Upper lobe of left lung (tissue), 6 donors: ENCODE measurements at regions not wholly inside any gene's neighbourhood (a gene's known extent, or its start where the extent isn't known, plus 50 kb on each side); places are given as distances from the start of the nearest gene placed in this dataset.

ENCODE experiments used
- ATAC-seq, 2 donors: fragments of 200-7000 bp; cut with Tn5 transposase; one replicate each; pipeline ENCODE4 v1.9.1; 2022; ENCODE audit warnings: mild to moderate bottlenecking in 2 of 2, moderate library complexity in 2 of 2; ENCODE audit not compliant: low FRiP score in 2 of 2
- DNase-seq, 2 donors: peaks; one replicate each; pipeline ENCODE4 v3.0.0-alpha.2; 2019 to 2020
- H3K27ac ChIP-seq, 4 donors: fragments of 200-600 bp; sonication (generic); one replicate each; pipeline ENCODE4 v1.5.1; 2016 to 2019
- H3K27me3 ChIP-seq, 4 donors: fragments of 200-600 bp; sonication (generic); one replicate each; pipeline ENCODE4 v1.5.1; 2017 to 2019
- H3K36me3 ChIP-seq, 4 donors: fragments of 200-600 bp; sonication (generic); one replicate each; pipeline ENCODE4 v1.5.1; 2016 to 2019
- H3K4me1 ChIP-seq, 4 donors: fragments of 200-600 bp; sonication (generic); one replicate each; pipeline ENCODE4 v1.5.1; 2018 to 2019
- H3K4me3 ChIP-seq, 4 donors: fragments of 200-600 bp; sonication (generic); one replicate each; pipeline ENCODE4 v1.5.1; 2017 to 2019; ENCODE audit warnings: mild to moderate bottlenecking in 2 of 4, moderate library complexity in 1 of 4
- H3K9me3 ChIP-seq, 4 donors: fragments of 200-600 bp; sonication (generic); one replicate each; pipeline ENCODE4 v1.5.1; 2018 to 2019
- EP300 ChIP-seq, 4 donors: sonication (generic); formaldehyde crosslinking; IDR thresholded peaks; one replicate each; pipeline ENCODE4 v1.5.1; 2017; ENCODE audit warnings: antibody characterized with exemption in 4 of 4, control low read depth in 2 of 4
- POLR2A ChIP-seq, 4 donors: fragments of 450-650 bp; IDR thresholded peaks; one replicate each; pipeline ENCODE4 v1.5.1; 2016 to 2017; ENCODE audit warnings: antibody characterized with exemption in 4 of 4, mild to moderate bottlenecking in 2 of 4
- POLR2AphosphoS5 ChIP-seq, 2 donors: sonication (generic); formaldehyde crosslinking; IDR thresholded peaks; one replicate each; pipeline ENCODE4 v1.5.1; 2017; ENCODE audit warnings: antibody characterized with exemption in 2 of 2
- WGBS, 2 donors: methylation state at CpG; one replicate each; pipeline ENCODE4 v1.1.5; 2017 to 2018; 5-methylcytosine and 5-hydroxymethylcytosine counted together
- TF ChIP-seq, protein P1 (sequence below), 6 experiments: fragments of 450-650 bp in 4 of 6; fragments of 200-600 bp in 2 of 6; sonication (generic) in 2 of 6; IDR thresholded peaks; one replicate each; pipeline ENCODE4 v1.5.1; 2016 to 2019; ENCODE audit warnings: antibody characterized with exemption in 6 of 6
- donor health status: DM: no; HTN: no; CAD: no; lungs with moderate emphysema.
- donor health status: DM: no; HTN: yes; CAD: no; lungs with severe emphysema.

DNA sequence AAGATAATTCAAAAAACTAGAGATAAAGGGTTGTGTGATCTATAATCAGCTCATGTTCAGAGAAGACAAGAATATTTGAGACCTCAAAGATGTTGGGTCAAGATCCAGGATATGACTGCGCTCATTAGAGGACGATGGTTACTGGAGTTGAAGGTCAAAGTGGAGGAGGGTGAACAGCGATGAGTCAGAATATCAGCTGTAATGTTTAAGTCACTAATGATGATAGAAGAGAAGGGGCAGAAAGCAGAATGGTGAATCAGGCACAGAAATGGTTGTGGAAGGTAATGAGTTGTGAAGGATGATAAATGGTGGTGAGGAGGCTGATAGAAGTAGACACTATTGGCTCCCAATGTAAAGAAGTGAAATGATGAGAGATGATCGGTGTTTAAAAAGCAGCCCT, 540.3 kb downstream of the INHBA start:
- H3K27ac ChIP-seq: no peak overlapping the region
- WGBS, 2 donors: 88 to 89% methylated on average over 4 of the region's 4 CpGs
- H3K4me3 ChIP-seq: no peak overlapping the region
- DNase-seq (no peak), ATAC-seq (no peak)
- no peak for TF ChIP-seq POLR2A (IDR thresholded peaks at IDR 0.05)
- no peak for TF ChIP-seq POLR2AphosphoS5 (IDR thresholded peaks at IDR 0.05)
- TF ChIP-seq, protein P1, sequence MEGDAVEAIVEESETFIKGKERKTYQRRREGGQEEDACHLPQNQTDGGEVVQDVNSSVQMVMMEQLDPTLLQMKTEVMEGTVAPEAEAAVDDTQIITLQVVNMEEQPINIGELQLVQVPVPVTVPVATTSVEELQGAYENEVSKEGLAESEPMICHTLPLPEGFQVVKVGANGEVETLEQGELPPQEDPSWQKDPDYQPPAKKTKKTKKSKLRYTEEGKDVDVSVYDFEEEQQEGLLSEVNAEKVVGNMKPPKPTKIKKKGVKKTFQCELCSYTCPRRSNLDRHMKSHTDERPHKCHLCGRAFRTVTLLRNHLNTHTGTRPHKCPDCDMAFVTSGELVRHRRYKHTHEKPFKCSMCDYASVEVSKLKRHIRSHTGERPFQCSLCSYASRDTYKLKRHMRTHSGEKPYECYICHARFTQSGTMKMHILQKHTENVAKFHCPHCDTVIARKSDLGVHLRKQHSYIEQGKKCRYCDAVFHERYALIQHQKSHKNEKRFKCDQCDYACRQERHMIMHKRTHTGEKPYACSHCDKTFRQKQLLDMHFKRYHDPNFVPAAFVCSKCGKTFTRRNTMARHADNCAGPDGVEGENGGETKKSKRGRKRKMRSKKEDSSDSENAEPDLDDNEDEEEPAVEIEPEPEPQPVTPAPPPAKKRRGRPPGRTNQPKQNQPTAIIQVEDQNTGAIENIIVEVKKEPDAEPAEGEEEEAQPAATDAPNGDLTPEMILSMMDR (IDR thresholded peaks at IDR 0.05): no peak
- TF ChIP-seq EP300 (IDR thresholded peaks at IDR 0.05): no peak
- peaks cover 0 to 3% (median 0%) of the 10 kb centered on the region in 4 donors for H3K9me3 ChIP-seq
- H3K27me3 ChIP-seq: no peaks in the 10 kb centered on the region
- no peaks in the 10 kb centered on the region for H3K36me3 ChIP-seq
- no peaks in the 10 kb centered on the region for H3K4me1 ChIP-seq

GRCh38 chr7:41161041-41161587, 541.8 kb downstream of the INHBA start:
- WGBS, 2 donors: 83 to 86% methylated on average over 4 of the region's 4 CpGs
- Histone ChIP-seq H3K36me3 (no peaks in the 10 kb centered on the region), H3K4me1 (no peaks in the 10 kb centered on the region), H3K4me3 (no peak overlapping the region), H3K27ac (no peak overlapping the region), H3K27me3 (no peaks in the 10 kb centered on the region), H3K9me3 (peaks cover 0 to 3% (median 0%) of the 10 kb centered on the region in 4 donors)
- ATAC-seq (no peak), DNase-seq (no peak)
- TF ChIP-seq, protein P1 (IDR thresholded peaks at IDR 0.05): no peak
- no peak for TF ChIP-seq POLR2AphosphoS5 (IDR thresholded peaks at IDR 0.05)
- no peak for TF ChIP-seq EP300 (IDR thresholded peaks at IDR 0.05)
- no peak for TF ChIP-seq POLR2A (IDR thresholded peaks at IDR 0.05)

DNA sequence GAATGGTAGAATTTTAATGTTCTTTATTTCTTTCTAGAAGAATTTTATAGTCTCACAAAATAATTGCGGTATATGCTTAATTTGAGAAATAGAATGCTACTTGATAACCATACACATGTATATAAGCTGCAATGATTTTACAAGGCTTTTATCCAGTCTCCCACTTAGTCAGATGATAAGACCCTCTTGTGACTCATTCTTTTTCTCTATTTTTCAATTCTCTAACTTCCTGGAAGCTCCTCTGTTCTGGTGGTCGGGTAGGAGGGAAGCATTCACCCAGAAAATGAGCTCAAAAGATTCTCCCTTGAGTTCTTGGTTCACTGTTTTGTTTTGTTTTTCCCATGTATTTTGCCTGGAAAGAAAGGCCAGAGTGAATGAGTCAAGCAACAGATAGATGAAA, 546.6 kb downstream of the INHBA start:
- Histone ChIP-seq H3K4me1 (no peaks in the 10 kb centered on the region), H3K36me3 (no peaks in the 10 kb centered on the region), H3K4me3 (no peak overlapping the region), H3K9me3 (peaks cover 0 to 3% (median 0%) of the 10 kb centered on the region in 4 donors), H3K27me3 (no peaks in the 10 kb centered on the region), H3K27ac (no peak overlapping the region)
- TF ChIP-seq, protein P1 (IDR thresholded peaks at IDR 0.05): no peak
- TF ChIP-seq POLR2AphosphoS5 (IDR thresholded peaks at IDR 0.05) (no peak), POLR2A (IDR thresholded peaks at IDR 0.05) (no peak), EP300 (IDR thresholded peaks at IDR 0.05) (no peak)
- DNase-seq (no peak), ATAC-seq (no peak)
- WGBS, 2 donors: 73 to 85% methylated on average over 2 of the region's 2 CpGs

DNA sequence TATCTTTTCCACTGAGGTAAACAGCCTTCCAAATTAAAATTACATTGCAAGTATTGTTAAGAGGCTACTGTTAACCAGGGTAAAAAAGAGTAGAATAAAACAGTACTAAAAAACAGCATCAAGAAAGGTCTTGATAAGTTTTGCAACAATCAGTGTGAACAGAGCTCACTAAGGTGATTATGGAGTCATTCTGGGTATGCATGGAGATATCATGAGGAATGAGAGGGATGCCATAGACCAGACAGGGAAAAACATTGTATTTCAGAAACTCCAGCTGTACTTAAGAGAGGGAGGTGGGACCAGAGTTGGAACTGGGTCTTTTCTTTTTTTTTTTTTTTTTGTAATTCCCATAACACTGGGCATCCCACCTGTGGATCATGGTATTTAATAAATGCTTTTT, 549.6 kb downstream of the INHBA start:
- H3K4me3 ChIP-seq: no peak overlapping the region
- no peak for ATAC-seq
- no peaks in the 10 kb centered on the region for H3K27me3 ChIP-seq
- no peak overlapping the region for H3K27ac ChIP-seq
- H3K4me1 ChIP-seq: no peaks in the 10 kb centered on the region
- TF ChIP-seq POLR2AphosphoS5 (IDR thresholded peaks at IDR 0.05) (no peak), EP300 (IDR thresholded peaks at IDR 0.05) (no peak), POLR2A (IDR thresholded peaks at IDR 0.05) (no peak)
- TF ChIP-seq, protein P1 (IDR thresholded peaks at IDR 0.05): no peak
- H3K9me3 ChIP-seq: no peaks in the 10 kb centered on the region
- H3K36me3 ChIP-seq: no peaks in the 10 kb centered on the region
- DNase-seq: no peak

DNA sequence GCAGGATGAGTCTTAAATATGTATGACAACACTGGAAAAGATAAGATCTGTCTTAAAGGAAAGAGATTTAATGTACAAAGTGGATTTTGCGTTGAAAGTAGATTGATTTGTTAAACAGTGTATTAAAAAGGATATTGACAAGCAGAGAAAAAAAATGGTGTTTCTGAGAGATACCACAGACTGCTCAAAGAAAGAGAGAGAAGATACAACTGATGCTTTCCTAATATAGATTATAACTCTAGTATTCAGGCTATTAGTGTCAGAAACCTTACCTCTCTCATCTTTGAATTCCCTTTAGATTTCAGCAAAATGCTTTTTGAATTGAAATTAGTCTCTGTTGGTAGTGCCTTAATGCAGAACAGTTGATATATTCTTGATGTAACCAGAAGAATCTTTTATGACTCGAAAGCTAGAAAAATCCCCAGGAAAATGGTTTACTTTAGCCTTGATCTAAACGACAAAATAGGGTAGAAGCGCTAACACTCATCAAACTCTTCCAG, 550.7 kb downstream of the INHBA start:
- no peak for TF ChIP-seq POLR2AphosphoS5 (IDR thresholded peaks at IDR 0.05)
- TF ChIP-seq, protein P1 (IDR thresholded peaks at IDR 0.05): no peak
- 81 to 85% methylated on average over 4 of the region's 4 CpGs for WGBS, 2 donors

More for the DNA sequence above, 550.7 kb downstream of the INHBA start:
- Histone ChIP-seq H3K36me3 (no peaks in the 10 kb centered on the region), H3K4me3 (no peak overlapping the region), H3K4me1 (no peaks in the 10 kb centered on the region), H3K9me3 (no peaks in the 10 kb centered on the region), H3K27ac (no peak overlapping the region), H3K27me3 (no peaks in the 10 kb centered on the region)
- ATAC-seq: no peak
- DNase-seq: no peak
